ENCODE measurements at regions not wholly inside any gene's neighbourhood (a gene's known extent, or its start where the extent isn't known, plus 50 kb on each side); places are given as distances from the start of the nearest gene placed in this dataset.

GRCh38 chr2:172248381-172248780 lies 145.7 kb upstream of the DLX2 start:
- no peak for TF ChIP-seq CTCF (IDR thresholded peaks at IDR 0.05; ENCODE audit: low read length)
- TF ChIP-seq EZH2 (IDR thresholded peaks at IDR 0.05; ENCODE audit: borderline replicate concordance, low read length): no peak

GRCh38 chr2:172248785-172249187 lies 146.1 kb upstream of the DLX2 start:
- H3K36me3 ChIP-seq (ENCODE audit: insufficient read depth, low read length): no peaks in the 10 kb centered on the region
- H3K79me2 ChIP-seq (ENCODE audit: insufficient read depth, low read length): no peaks in the 10 kb centered on the region
- no peak overlapping the region for H3K4me2 ChIP-seq (ENCODE audit: low read length)
- no peak overlapping the region for H3K4me3 ChIP-seq (ENCODE audit: low read depth, low read length, poor library complexity, severe bottlenecking)
- no peaks in the 10 kb centered on the region for H3K9me2 ChIP-seq (ENCODE audit: low read depth, low read length)
- H4K20me1 ChIP-seq (ENCODE audit: insufficient read depth, low read length): no peaks in the 10 kb centered on the region
- H3K9ac ChIP-seq (ENCODE audit: low read length): no peak overlapping the region
- no peak overlapping the region for H2AFZ ChIP-seq (ENCODE audit: low read length)
- H3K27ac ChIP-seq (ENCODE audit: low read depth, low read length, poor library complexity, severe bottlenecking): no peak overlapping the region
- TF ChIP-seq EZH2 (IDR thresholded peaks at IDR 0.05; ENCODE audit: borderline replicate concordance, low read length) (no peak), CTCF (IDR thresholded peaks at IDR 0.05; ENCODE audit: low read length) (no peak)
- H3K4me1 ChIP-seq (ENCODE audit: insufficient read depth, low read length, severe bottlenecking): no peaks in the 10 kb centered on the region
- no peaks in the 10 kb centered on the region; the same call in 1 of the 2 replicates for H3K27me3 ChIP-seq (ENCODE audit: insufficient read depth, low read length)
- no peaks in the 10 kb centered on the region for H3K9me3 ChIP-seq (ENCODE audit: low read length)
- H3F3A ChIP-seq (ENCODE audit: insufficient read depth, low read length): no peaks in the 10 kb centered on the region

More at GRCh38 chr2:172248381-172248780, 145.7 kb upstream of the DLX2 start:
- Histone ChIP-seq H3K27me3 (ENCODE audit: insufficient read depth, low read length) (no peaks in the 10 kb centered on the region; the same call in 1 of the 2 replicates), H2AFZ (ENCODE audit: low read length) (no peak overlapping the region), H3K4me1 (ENCODE audit: insufficient read depth, low read length, severe bottlenecking) (no peaks in the 10 kb centered on the region), H3F3A (ENCODE audit: insufficient read depth, low read length) (no peaks in the 10 kb centered on the region), H3K79me2 (ENCODE audit: insufficient read depth, low read length) (no peaks in the 10 kb centered on the region), H4K20me1 (ENCODE audit: insufficient read depth, low read length) (no peaks in the 10 kb centered on the region), H3K9me3 (ENCODE audit: low read length) (no peaks in the 10 kb centered on the region), H3K4me3 (ENCODE audit: low read depth, low read length, poor library complexity, severe bottlenecking) (no peak overlapping the region), H3K9me2 (ENCODE audit: low read depth, low read length) (no peaks in the 10 kb centered on the region), H3K27ac (ENCODE audit: low read depth, low read length, poor library complexity, severe bottlenecking) (no peak overlapping the region), H3K36me3 (ENCODE audit: insufficient read depth, low read length) (no peaks in the 10 kb centered on the region), H3K9ac (ENCODE audit: low read length) (no peak overlapping the region), H3K4me2 (ENCODE audit: low read length) (no peak overlapping the region)

DNA sequence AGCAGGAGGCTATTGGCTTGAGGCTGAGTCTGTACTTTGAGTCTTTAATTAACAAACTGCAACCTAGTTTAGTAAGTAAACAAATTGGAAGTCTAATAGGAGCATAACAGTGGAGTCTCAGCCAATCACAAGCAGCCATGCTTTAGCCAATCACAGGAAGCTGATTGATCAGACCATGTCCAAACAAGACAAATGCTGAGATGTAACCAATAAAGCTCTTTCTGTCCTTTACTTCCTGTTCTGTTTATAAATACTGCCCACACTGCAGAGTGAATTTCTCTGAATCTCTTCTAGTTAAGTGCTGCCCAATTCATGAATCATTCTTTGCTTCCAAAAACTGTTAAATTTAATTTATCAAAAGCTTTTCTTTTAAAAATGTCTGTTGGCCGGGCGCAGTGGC lies 146.6 kb upstream of the DLX2 start:
- no peaks in the 10 kb centered on the region for H3K9me3 ChIP-seq (ENCODE audit: low read length)
- no peaks in the 10 kb centered on the region for H4K20me1 ChIP-seq (ENCODE audit: insufficient read depth, low read length)
- H3K27ac ChIP-seq (ENCODE audit: low read depth, low read length, poor library complexity, severe bottlenecking): no peak overlapping the region
- H3K9me2 ChIP-seq (ENCODE audit: low read depth, low read length): no peaks in the 10 kb centered on the region
- no peak overlapping the region for H3K4me2 ChIP-seq (ENCODE audit: low read length)
- TF ChIP-seq CTCF (IDR thresholded peaks at IDR 0.05; ENCODE audit: low read length) (no peak), EZH2 (IDR thresholded peaks at IDR 0.05; ENCODE audit: borderline replicate concordance, low read length) (no peak)
- no peaks in the 10 kb centered on the region for H3F3A ChIP-seq (ENCODE audit: insufficient read depth, low read length)
- no peak overlapping the region for H3K4me3 ChIP-seq (ENCODE audit: low read depth, low read length, poor library complexity, severe bottlenecking)
- no peaks in the 10 kb centered on the region; the same call in 1 of the 2 replicates for H3K27me3 ChIP-seq (ENCODE audit: insufficient read depth, low read length)
- H3K36me3 ChIP-seq (ENCODE audit: insufficient read depth, low read length): no peaks in the 10 kb centered on the region
- H3K9ac ChIP-seq (ENCODE audit: low read length): no peak overlapping the region
- no peaks in the 10 kb centered on the region for H3K79me2 ChIP-seq (ENCODE audit: insufficient read depth, low read length)
- H2AFZ ChIP-seq (ENCODE audit: low read length): no peak overlapping the region
- no peaks in the 10 kb centered on the region for H3K4me1 ChIP-seq (ENCODE audit: insufficient read depth, low read length, severe bottlenecking)

Data from OCI-LY1 (cell line).